Left ventricle myocardium inferior (tissue), 1 donor: ENCODE measurements at regions not wholly inside any gene's neighbourhood (a gene's known extent, or its start where the extent isn't known, plus 50 kb on each side); places are given as distances from the start of the nearest gene placed in this dataset.
"Not testable (repeated sequence)": the region's sequence is repeated elsewhere in the genome, so short reads cannot be mapped to it uniquely, and the experiment has no call there.

Experiments used
- DNase-seq: peaks from one replicate; pipeline ENCODE4 v3.0.0-alpha.2; 2020
- H3K27ac ChIP-seq: fragments of 200-600 bp; replicated peaks from 2 replicates; pipeline ENCODE4 v1.8.0; 2021
- H3K27me3 ChIP-seq: fragments of 200-600 bp; 2 replicates; pipeline ENCODE4 v1.8.0; 2021; ENCODE audit warnings: low read depth
- H3K36me3 ChIP-seq: fragments of 200-600 bp; 2 replicates; pipeline ENCODE4 v1.8.0; 2021
- H3K4me1 ChIP-seq: fragments of 200-600 bp; 2 replicates; pipeline ENCODE4 v1.8.0; 2021
- H3K4me3 ChIP-seq: fragments of 200-600 bp; 2 replicates; pipeline ENCODE4 v1.8.0; 2021; ENCODE audit warnings: mild to moderate bottlenecking, moderate library complexity
- H3K9me3 ChIP-seq: fragments of 200-600 bp; replicated peaks from 2 replicates; pipeline ENCODE4 v1.8.0; 2021
- CTCF ChIP-seq: fragments of 200-600 bp; IDR thresholded peaks from 2 replicates; pipeline ENCODE4 v1.8.0; 2021; ENCODE audit warnings: antibody characterized with exemption, mild to moderate bottlenecking, borderline replicate concordance
- intact Hi-C: fragments of 100-400 bp; cut with micrococcal nuclease; formaldehyde crosslinking; loops from one replicate; pipeline ENCODE4 v1.11.0; 2022
- donor health status: DM: no; HTN: yes; CAD: no; lungs with severe emphysema.

GRCh38 chr4:170801771-170802170 is 712.0 kb upstream of the AADAT start:
- no peaks in the 10 kb centered on the region for H3K36me3 ChIP-seq
- H3K4me1 ChIP-seq = no peaks in the 10 kb centered on the region
- no peak for TF ChIP-seq CTCF
- H3K27ac ChIP-seq = no peak overlapping the region
- intact Hi-C loops = no loop called here
- no peak for DNase-seq
- no peaks in the 10 kb centered on the region for H3K27me3 ChIP-seq
- no peak overlapping the region for H3K4me3 ChIP-seq
- H3K9me3 ChIP-seq = peaks cover 3% of the 10 kb centered on the region

GRCh38 chr4:170794525-170794924 is 704.8 kb upstream of the AADAT start:
- Histone ChIP-seq H3K4me3 (no peak overlapping the region), H3K27ac (no peak overlapping the region), H3K27me3 (no peaks in the 10 kb centered on the region), H3K9me3 (peaks cover 7% of the 10 kb centered on the region), H3K36me3 (no peaks in the 10 kb centered on the region), H3K4me1 (no peaks in the 10 kb centered on the region)
- no peak for TF ChIP-seq CTCF
- intact Hi-C loops = no loop called here
- no peak for DNase-seq

- H3K36me3 ChIP-seq, H3K9me3 ChIP-seq, H3K27ac ChIP-seq, intact Hi-C loops, H3K4me3 ChIP-seq, H3K27me3 ChIP-seq, DNase-seq, H3K4me1 ChIP-seq: not testable (repeated sequence)
Measured at GRCh38 chr4:170788540-170789051, 698.8 kb upstream of the AADAT start.

GRCh38 chr4:170777663-170778062 is 687.9 kb upstream of the AADAT start:
- H3K4me1 ChIP-seq = no peaks in the 10 kb centered on the region
- H3K9me3 ChIP-seq = peaks cover 53% of the 10 kb centered on the region
- no peak overlapping the region for H3K4me3 ChIP-seq
- H3K36me3 ChIP-seq = no peaks in the 10 kb centered on the region
- no peaks in the 10 kb centered on the region for H3K27me3 ChIP-seq
- no peak for TF ChIP-seq CTCF
- H3K27ac ChIP-seq = no peak overlapping the region
- intact Hi-C loops = no loop called here
- DNase-seq = no peak

- H3K9me3 ChIP-seq = peaks cover 48% of the 10 kb centered on the region
- H3K27ac ChIP-seq = no peak overlapping the region
- DNase-seq = no peak
- H3K36me3 ChIP-seq = no peaks in the 10 kb centered on the region
- no peaks in the 10 kb centered on the region for H3K27me3 ChIP-seq
- intact Hi-C loops = no loop called here
- TF ChIP-seq CTCF = no peak
- H3K4me3 ChIP-seq = no peak overlapping the region
- no peaks in the 10 kb centered on the region for H3K4me1 ChIP-seq
Measured at GRCh38 chr4:170776983-170777382, 687.2 kb upstream of the AADAT start.

GRCh38 chr4:170775851-170776250 is 686.1 kb upstream of the AADAT start:
- Histone ChIP-seq H3K27me3 (no peaks in the 10 kb centered on the region), H3K27ac (no peak overlapping the region), H3K4me1 (no peaks in the 10 kb centered on the region), H3K36me3 (no peaks in the 10 kb centered on the region), H3K4me3 (no peak overlapping the region), H3K9me3 (peaks cover 37% of the 10 kb centered on the region)
- no peak for TF ChIP-seq CTCF
- intact Hi-C loops = no loop called here
- no peak for DNase-seq
